Heart right ventricle (tissue), 16 donors: ENCODE measurements at regions not wholly inside any gene's neighbourhood (a gene's known extent, or its start where the extent isn't known, plus 50 kb on each side); places are given as distances from the start of the nearest gene placed in this dataset.

ENCODE experiments used
- ATAC-seq, 8 donors: fragments of 200-7000 bp; cut with Tn5 transposase; one replicate each; pipeline ENCODE4 v1.9.1; 2020; ENCODE audit warnings: mild to moderate bottlenecking in 8 of 8, moderate library complexity in 8 of 8, moderate number of reproducible peaks in 1 of 8
- DNase-seq, 2 donors: peaks; one replicate each; pipeline ENCODE4 v3.0.0-alpha.2; 2020
- H3K27ac ChIP-seq, 10 donors: fragments of 200-600 bp; sonication (generic) in 2 of 10; one replicate each; pipeline versions ENCODE4 v1.5.0 to v1.8.0; 2020 to 2022; ENCODE audit warnings: mild to moderate bottlenecking in 3 of 10
- H3K27me3 ChIP-seq, 7 donors: fragments of 200-600 bp; one replicate each; pipeline ENCODE4 v1.8.0; 2021 to 2022; ENCODE audit warnings: mild to moderate bottlenecking in 2 of 7
- H3K36me3 ChIP-seq, 9 donors: fragments of 200-600 bp; sonication (generic) in 1 of 9; one replicate each; pipeline versions ENCODE4 v1.5.0 to v1.8.0; 2020 to 2022; ENCODE audit warnings: mild to moderate bottlenecking in 2 of 9
- H3K4me1 ChIP-seq, 9 donors: fragments of 200-600 bp; sonication (generic) in 1 of 9; one replicate each; pipeline versions ENCODE4 v1.5.0 to v1.8.0; 2020 to 2022; ENCODE audit warnings: mild to moderate bottlenecking in 4 of 9
- H3K4me3 ChIP-seq, 10 donors: fragments of 200-600 bp; sonication (generic) in 2 of 10; one replicate each; pipeline versions ENCODE4 v1.5.0 to v1.8.0; 2020 to 2022; ENCODE audit warnings: mild to moderate bottlenecking in 7 of 10, moderate library complexity in 2 of 10
- H3K9me3 ChIP-seq, 11 donors: fragments of 200-600 bp in 10 of 11; sonication (generic) in 2 of 11; one replicate each; pipeline versions ENCODE4 v1.5.0 to v1.8.0; 2013 to 2022; ENCODE audit warnings: mild to moderate bottlenecking in 2 of 11, control low read depth in 1 of 11, moderate library complexity in 1 of 11
- WGBS, 2 donors: extraction: QIAGEN DNeasy Blood & Tissue Kit; methylation state at CpG; one replicate each; pipeline ENCODE4 v1.1.7; 2013; ENCODE audit warnings: inconsistent platforms in 1 of 2; 5-methylcytosine and 5-hydroxymethylcytosine counted together
- intact Hi-C, 10 donors: fragments of 100-400 bp; cut with DNase I; formaldehyde crosslinking; loops; one replicate each; pipeline versions ENCODE4 v1.11.1 to v1.14.2; 2022
- TF ChIP-seq, protein P1 (sequence below), 9 donors: fragments of 200-600 bp; sonication (generic) in 2 of 9; IDR thresholded peaks; one replicate each; pipeline versions ENCODE4 v1.5.0 to v1.8.0; 2021 to 2022; ENCODE audit warnings: antibody characterized with exemption in 9 of 9, mild to moderate bottlenecking in 5 of 9, moderate library complexity in 1 of 9
- donor health status: Arrhythmogenic right ventricular cardiomyopathy.
- donor health status: ischemic (EF 13 %, LVEDD 7.1; RV severe dilation, severe dysfunction).
- donor health status: healthy with polysubstance abuse.
- donor health status: DM: no; HTN: yes; CAD: no.
- donor health status: DM: no; HTN: no; CAD: no.
- donor health status: ischemic (EF 25% LVEDD 6.9; RV normal size, moderate dysfunction).
- donor health status: ischemic (EF 25% LVEDD 5.7; RV mildly dilated, moderate dysfunction).
- donor health status: healthy.
- donor health status: DM: yes; HTN: yes; CAD: no.
- donor health status: Ischemic cardiomyopathy.
- donor health status: ischemic (EF 35%, LVEDD 5.7; RV mildly dilated, moderate dysfunction).
- donor health status: nonischemic (EF 11% LVEDD 7.7; RV severe dilation, severe dysfunction).
- donor health status: DM: yes; HTN: yes; CAD: no.
- donor health status: PGD.
- donor health status: ischemic (EF 29% LVEDD 5.4; RV normal size, mild dysfunction).
- donor health status: nonischemic (EF 23%, LVEDD 6.1; RV moderate dilation, normal function).

DNA sequence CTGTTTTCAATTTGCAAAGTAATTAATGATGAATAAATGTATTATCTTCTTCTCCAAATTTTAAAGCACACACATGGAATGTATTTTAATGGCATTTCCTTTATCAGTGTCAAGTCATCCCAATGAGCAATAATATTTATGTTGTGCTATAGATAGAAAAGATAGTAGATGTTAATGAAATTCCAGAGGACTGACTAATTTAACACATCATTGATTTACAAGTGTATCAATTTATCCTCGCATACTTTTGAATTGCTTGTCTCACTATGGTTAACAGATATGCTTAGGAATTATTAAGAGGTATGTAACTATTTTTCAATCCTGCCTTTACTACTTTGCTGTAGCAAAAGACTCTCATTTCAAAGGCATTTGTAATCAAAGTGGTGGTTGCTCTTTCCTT, 842.9 kb downstream of the SLC6A15 start:
- TF ChIP-seq, protein P1, sequence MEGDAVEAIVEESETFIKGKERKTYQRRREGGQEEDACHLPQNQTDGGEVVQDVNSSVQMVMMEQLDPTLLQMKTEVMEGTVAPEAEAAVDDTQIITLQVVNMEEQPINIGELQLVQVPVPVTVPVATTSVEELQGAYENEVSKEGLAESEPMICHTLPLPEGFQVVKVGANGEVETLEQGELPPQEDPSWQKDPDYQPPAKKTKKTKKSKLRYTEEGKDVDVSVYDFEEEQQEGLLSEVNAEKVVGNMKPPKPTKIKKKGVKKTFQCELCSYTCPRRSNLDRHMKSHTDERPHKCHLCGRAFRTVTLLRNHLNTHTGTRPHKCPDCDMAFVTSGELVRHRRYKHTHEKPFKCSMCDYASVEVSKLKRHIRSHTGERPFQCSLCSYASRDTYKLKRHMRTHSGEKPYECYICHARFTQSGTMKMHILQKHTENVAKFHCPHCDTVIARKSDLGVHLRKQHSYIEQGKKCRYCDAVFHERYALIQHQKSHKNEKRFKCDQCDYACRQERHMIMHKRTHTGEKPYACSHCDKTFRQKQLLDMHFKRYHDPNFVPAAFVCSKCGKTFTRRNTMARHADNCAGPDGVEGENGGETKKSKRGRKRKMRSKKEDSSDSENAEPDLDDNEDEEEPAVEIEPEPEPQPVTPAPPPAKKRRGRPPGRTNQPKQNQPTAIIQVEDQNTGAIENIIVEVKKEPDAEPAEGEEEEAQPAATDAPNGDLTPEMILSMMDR (IDR thresholded peaks at IDR 0.05): no peak
- no peak for ATAC-seq

DNA sequence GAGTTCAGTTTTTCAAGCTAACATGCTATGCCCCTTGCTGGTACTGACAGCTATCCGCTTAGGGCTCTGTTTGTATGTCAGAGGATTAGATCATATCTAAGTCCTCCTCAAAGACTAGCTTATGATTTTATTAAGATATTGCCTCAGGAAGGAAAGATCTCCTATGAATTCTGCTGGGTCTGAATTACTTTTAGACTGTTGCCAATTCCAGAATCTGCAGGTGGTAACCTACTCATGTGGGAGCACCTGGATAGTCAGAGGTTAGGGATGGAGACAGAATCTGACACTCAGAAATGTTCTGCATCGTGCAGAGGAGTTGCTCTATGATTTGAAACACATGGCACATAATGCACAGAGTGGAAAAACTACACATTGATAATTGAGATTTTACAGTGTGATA, 843.4 kb downstream of the SLC6A15 start:
- TF ChIP-seq, protein P1 (IDR thresholded peaks at IDR 0.05): no peak
- Histone ChIP-seq H3K4me3 (no peak overlapping the region), H3K36me3 (no peaks in the 10 kb centered on the region), H3K4me1 (no peaks in the 10 kb centered on the region), H3K27me3 (no peaks in the 10 kb centered on the region), H3K27ac (no peak overlapping the region), H3K9me3 (peaks cover 0 to 3% (median 0%) of the 10 kb centered on the region in 11 donors)
- DNase-seq (no peak), ATAC-seq (no peak)
- 58 to 63% methylated on average over 2 of the region's 2 CpGs for WGBS, 2 donors
- intact Hi-C loops: no loop called here

More for the DNA sequence above, 842.9 kb downstream of the SLC6A15 start:
- H3K9me3 ChIP-seq: peaks cover 0 to 7% (median 0%) of the 10 kb centered on the region in 11 donors
- intact Hi-C loops: no loop called here
- H3K4me1 ChIP-seq: no peaks in the 10 kb centered on the region
- H3K27ac ChIP-seq: no peak overlapping the region
- DNase-seq: no peak
- no peaks in the 10 kb centered on the region for H3K36me3 ChIP-seq
- no peak overlapping the region for H3K4me3 ChIP-seq
- WGBS, 2 donors: 88 to 93% methylated on average over 1 of the region's 1 CpG
- no peaks in the 10 kb centered on the region for H3K27me3 ChIP-seq

DNA sequence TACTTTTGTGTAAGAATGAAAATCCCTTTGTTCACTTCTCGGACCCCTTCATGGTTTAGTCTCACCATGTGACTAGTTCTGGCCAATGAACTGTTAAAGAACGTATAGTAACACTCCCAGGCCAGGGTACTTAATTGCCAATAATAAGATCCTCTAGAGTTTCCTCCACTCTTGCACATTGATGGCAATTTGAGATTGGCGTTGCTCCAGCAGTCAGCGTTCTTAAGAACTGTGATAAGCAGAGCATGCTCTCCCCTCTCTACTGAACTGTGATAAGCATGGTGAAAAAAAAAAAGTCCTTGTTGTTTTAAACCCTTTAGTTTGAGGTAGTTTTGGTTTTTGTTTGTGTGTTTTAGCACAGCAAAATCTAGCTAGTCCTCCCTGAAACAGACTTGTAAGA, 854.5 kb downstream of the SLC6A15 start:
- Histone ChIP-seq H3K36me3 (no peaks in the 10 kb centered on the region), H3K27me3 (no peaks in the 10 kb centered on the region), H3K27ac (no peak overlapping the region), H3K9me3 (peaks cover 0 to 6% (median 0%) of the 10 kb centered on the region in 11 donors), H3K4me3 (no peak overlapping the region), H3K4me1 (no peaks in the 10 kb centered on the region)
- TF ChIP-seq, protein P1 (IDR thresholded peaks at IDR 0.05): no peak
- WGBS, 2 donors: 38 to 45% methylated on average over 4 of the region's 4 CpGs
- no peak for ATAC-seq
- intact Hi-C loops: no loop called here
- no peak for DNase-seq

DNA sequence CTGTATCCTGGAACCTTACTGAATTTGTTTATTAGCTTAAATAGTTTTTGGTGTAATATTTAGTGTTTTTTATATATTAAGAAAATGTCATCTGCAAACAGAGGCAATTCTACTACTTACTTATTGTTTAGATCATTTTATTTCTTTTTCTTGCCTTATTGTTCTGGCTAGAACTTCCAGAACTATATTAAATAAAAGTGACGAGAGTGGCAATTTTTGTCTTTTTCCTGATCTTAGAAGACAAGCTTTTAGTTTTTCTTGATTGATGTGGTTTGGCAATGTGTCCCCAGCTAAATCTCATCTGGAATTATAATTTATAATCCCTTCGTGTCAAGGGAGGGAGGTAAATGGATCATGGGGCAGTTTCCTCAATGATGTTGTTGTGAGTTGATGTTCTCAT, 857.8 kb downstream of the SLC6A15 start:
- Histone ChIP-seq H3K9me3 (peaks cover 0 to 11% (median 0%) of the 10 kb centered on the region in 11 donors), H3K4me3 (no peak overlapping the region), H3K4me1 (no peaks in the 10 kb centered on the region), H3K36me3 (no peaks in the 10 kb centered on the region), H3K27me3 (no peaks in the 10 kb centered on the region), H3K27ac (no peak overlapping the region)
- 77 to 83% methylated on average over 2 of the region's 2 CpGs for WGBS, 2 donors
- ATAC-seq: no peak
- intact Hi-C loops: no loop called here
- TF ChIP-seq, protein P1 (IDR thresholded peaks at IDR 0.05): no peak
- DNase-seq: no peak
